H1 (cell line): ENCODE measurements at regions not wholly inside any gene's neighbourhood (a gene's known extent, or its start where the extent isn't known, plus 50 kb on each side); places are given as distances from the start of the nearest gene placed in this dataset.

Source experiments
- CTCF ChIA-PET: fragments of 300-600 bp; sonication (Branson Sonifier 250); formaldehyde crosslinking; loops from one replicate; lab custom pipeline; 2021; ENCODE audit not compliant: partially characterized antibody; lab: Charles Lee
- POLR2A ChIA-PET: fragments of 300-600 bp; sonication (Branson Sonifier 250); formaldehyde crosslinking; loops from one replicate; lab custom pipeline; 2021; ENCODE audit warnings: inconsistent platforms; ENCODE audit not compliant: partially characterized antibody; lab: Charles Lee
- DNase-seq, 2 experiments: peaks; one replicate each; pipeline versions ENCODE4 v3.0.0 to v3.0.0-alpha.2; 2010 to 2022; ENCODE audit warnings: low spot score in 2 of 2, low read depth in 1 of 2, mixed read lengths in 1 of 2
- FAIRE-seq: peaks from 2 replicates; lab custom pipeline; 2011; peaks lifted over from hg19 to GRCh38; lab: Jason Lieb, UNC
- H2AFZ ChIP-seq: 2 replicates; pipeline ENCODE4 v1.8.1; 2012; ENCODE audit warnings: low read length, inconsistent platforms
- H2AK5ac ChIP-seq: 2 replicates; pipeline ENCODE4 v1.6.1; 2013; ENCODE audit warnings: low read depth, low read length
- H2BK120ac ChIP-seq: replicated peaks from 2 replicates; pipeline ENCODE3; 2013; ENCODE audit warnings: low read depth, low read length, inconsistent platforms
- H2BK12ac ChIP-seq: 2 replicates; pipeline ENCODE4 v1.6.1; 2013; ENCODE audit warnings: low read depth, low read length
- H2BK15ac ChIP-seq: 2 replicates; pipeline ENCODE4 v1.6.1; 2013; ENCODE audit warnings: low read length
- H2BK20ac ChIP-seq: 2 replicates; pipeline ENCODE4 v1.6.1; 2013; ENCODE audit warnings: low read length
- H2BK5ac ChIP-seq: 2 replicates; pipeline ENCODE4 v1.6.1; 2013; ENCODE audit warnings: low read depth, low read length
- H3K14ac ChIP-seq: 2 replicates; pipeline ENCODE4 v1.6.1; 2013; ENCODE audit warnings: inconsistent platforms; ENCODE audit not compliant: insufficient read length
- H3K18ac ChIP-seq: 2 replicates; pipeline ENCODE4 v1.6.1; 2013; ENCODE audit warnings: low read length; ENCODE audit errors: extremely low read depth
- H3K23ac ChIP-seq: 2 replicates; pipeline ENCODE4 v1.6.1; 2013; ENCODE audit warnings: inconsistent platforms; ENCODE audit not compliant: insufficient read length
- H3K23me2 ChIP-seq: 2 replicates; pipeline ENCODE4 v1.6.1; 2013; ENCODE audit warnings: low read depth, low read length
- H3K27ac ChIP-seq: 2 replicates; pipeline ENCODE4 v1.6.1; 2011; ENCODE audit warnings: low read depth, low read length, inconsistent platforms
- H3K27me3 ChIP-seq, 4 experiments: replicated peaks in 1 of 4; 1 replicate in 1 of 4; 2 replicates in 3 of 4; pipeline versions ENCODE4 v1.6.1 to v1.8.1; 2011 to 2013; ENCODE audit warnings: low read length in 3 of 4, mild to moderate bottlenecking in 3 of 4, inconsistent platforms in 2 of 4, mixed read lengths in 2 of 4, moderate library complexity in 1 of 4; ENCODE audit not compliant: control insufficient read depth in 3 of 4, insufficient read depth in 3 of 4; ENCODE audit errors: extremely low read depth in 1 of 4
- H3K36me3 ChIP-seq, 4 experiments: 2 replicates each; pipeline versions ENCODE4 v1.6.1 to v1.8.1; 2011 to 2013; ENCODE audit warnings: mild to moderate bottlenecking in 4 of 4, low read length in 3 of 4, moderate library complexity in 2 of 4, control low read depth in 1 of 4, inconsistent platforms in 1 of 4; ENCODE audit not compliant: insufficient read depth in 4 of 4, control insufficient read depth in 2 of 4
- H3K4ac ChIP-seq: replicated peaks from 2 replicates; pipeline ENCODE3; 2013; ENCODE audit warnings: low read length, low read depth, mixed read lengths, inconsistent platforms; ENCODE audit not compliant: insufficient read length
- H3K4me1 ChIP-seq, 4 experiments: replicated peaks in 1 of 4; 1 replicate in 1 of 4; 2 replicates in 3 of 4; pipeline versions ENCODE4 v1.6.1 to v1.8.1; 2011 to 2013; ENCODE audit warnings: low read length in 3 of 4, inconsistent platforms in 2 of 4, mixed read lengths in 1 of 4; ENCODE audit not compliant: insufficient read depth in 4 of 4, control insufficient read depth in 3 of 4
- H3K4me2 ChIP-seq, 2 experiments: 2 replicates each; pipeline versions ENCODE4 v1.6.1 to v1.8.1; 2011 to 2013; ENCODE audit warnings: low read depth in 2 of 2, low read length in 2 of 2, control low read depth in 1 of 2, inconsistent platforms in 1 of 2, mild to moderate bottlenecking in 1 of 2; ENCODE audit not compliant: insufficient read depth in 1 of 2
- H3K4me3 ChIP-seq, 4 experiments: fragments of 200-600, 300-600 bp in 1 of 4; sonication (generic), shearing (Covaris generic), sonication (Bioruptor Twin) in 1 of 4; 2 replicates each; pipeline versions ENCODE4 v1.5.1 to v1.8.1; 2011 to 2016; ENCODE audit warnings: low read length in 4 of 4, low read depth in 3 of 4, control low read depth in 2 of 4, inconsistent platforms in 2 of 4, mild to moderate bottlenecking in 2 of 4, mixed read lengths in 1 of 4, moderate library complexity in 1 of 4; ENCODE audit not compliant: insufficient read depth in 2 of 4; ENCODE audit errors: extremely low read depth in 1 of 4
- H3K56ac ChIP-seq: replicated peaks from 2 replicates; pipeline ENCODE3; 2013; ENCODE audit warnings: low read depth, mild to moderate bottlenecking, mixed read lengths, low read length, inconsistent platforms; ENCODE audit not compliant: insufficient read length
- H3K79me1 ChIP-seq: 2 replicates; pipeline ENCODE4 v1.6.1; 2013; ENCODE audit warnings: low read depth, low read length, control low read depth
- H3K79me2 ChIP-seq, 2 experiments: 2 replicates each; pipeline versions ENCODE4 v1.6.1 to v1.8.1; 2012 to 2013; ENCODE audit warnings: low read length in 2 of 2, mild to moderate bottlenecking in 2 of 2, inconsistent platforms in 1 of 2; ENCODE audit not compliant: insufficient read depth in 2 of 2, control insufficient read depth in 1 of 2
- H3K9ac ChIP-seq, 4 experiments: replicated peaks in 1 of 4; 1 replicate in 1 of 4; 2 replicates in 3 of 4; pipeline versions ENCODE4 v1.6.1 to v1.8.1; 2011 to 2013; ENCODE audit warnings: low read depth in 3 of 4, low read length in 3 of 4, control low read depth in 2 of 4, mild to moderate bottlenecking in 2 of 4, moderate library complexity in 2 of 4, inconsistent platforms in 1 of 4; ENCODE audit errors: extremely low read depth in 1 of 4
- H3K9me3 ChIP-seq, 2 experiments: 2 replicates each; pipeline versions ENCODE4 v1.6.1 to v1.8.1; 2012 to 2013; ENCODE audit warnings: mild to moderate bottlenecking in 2 of 2, moderate library complexity in 2 of 2, control low read depth in 1 of 2, inconsistent platforms in 1 of 2, low read depth in 1 of 2, low read length in 1 of 2, mixed read lengths in 1 of 2; ENCODE audit not compliant: insufficient read depth in 2 of 2
- H4K20me1 ChIP-seq, 2 experiments: replicated peaks in 1 of 2; 2 replicates each; pipeline versions ENCODE3 to v1.8.1; 2011 to 2013; ENCODE audit warnings: inconsistent platforms in 2 of 2, low read length in 2 of 2, mild to moderate bottlenecking in 1 of 2; ENCODE audit not compliant: insufficient read depth in 2 of 2, control insufficient read depth in 1 of 2
- H4K5ac ChIP-seq: 2 replicates; pipeline ENCODE4 v1.6.1; 2013; ENCODE audit warnings: low read length, low read depth, mixed read lengths, inconsistent platforms; ENCODE audit not compliant: insufficient read length
- H4K8ac ChIP-seq: 2 replicates; pipeline ENCODE4 v1.8.0; 2013; ENCODE audit warnings: mild to moderate bottlenecking, moderate library complexity, low read length, inconsistent platforms; ENCODE audit not compliant: insufficient read depth; ENCODE audit errors: extremely low read depth
- H4K91ac ChIP-seq: replicated peaks from 2 replicates; pipeline ENCODE3; 2013; ENCODE audit warnings: low read length, mixed read lengths, inconsistent platforms; ENCODE audit not compliant: insufficient read length
- CBX8 ChIP-seq: fragments of 300-800, 300-1000 bp; sonication (generic); IDR thresholded peaks from 2 replicates; pipeline ENCODE4 v1.7.1; 2016; ENCODE audit warnings: low read depth, low read length, borderline replicate concordance
- CHD1 ChIP-seq: IDR thresholded peaks from 2 replicates; pipeline ENCODE4 v1.6.1; 2012; ENCODE audit warnings: low read depth, low read length, improper control_type of control experiment
- EGR1 ChIP-seq: IDR thresholded peaks from 2 replicates; pipeline ENCODE4 v1.6.1; 2011; ENCODE audit warnings: low read depth, low read length, borderline replicate concordance
- HDAC2 ChIP-seq, 2 experiments: fragments of 300-600 bp in 1 of 2; sonication (generic) in 1 of 2; IDR thresholded peaks; 2 replicates each; pipeline ENCODE4 v1.6.1; 2011 to 2012; ENCODE audit warnings: low read depth in 2 of 2, low read length in 2 of 2, mild to moderate bottlenecking in 2 of 2, moderate library complexity in 2 of 2, borderline replicate concordance in 1 of 2, inconsistent platforms in 1 of 2
- KDM4A ChIP-seq: IDR thresholded peaks from one replicate; pipeline ENCODE4 v1.7.1; 2012; ENCODE audit warnings: low read depth, mild to moderate bottlenecking, moderate library complexity, low read length, inconsistent platforms; ENCODE audit not compliant: severe bottlenecking
- MAFK ChIP-seq: IDR thresholded peaks from 2 replicates; pipeline ENCODE4 v1.6.1; 2012; ENCODE audit warnings: low read depth, mild to moderate bottlenecking, improper control_type of control experiment, low read length
- POLR2AphosphoS5 ChIP-seq: IDR thresholded peaks from 2 replicates; pipeline ENCODE4 v1.6.1; 2011; ENCODE audit warnings: low read depth, low read length
- POU5F1 ChIP-seq: IDR thresholded peaks from 2 replicates; pipeline ENCODE4 v1.6.1; 2011; ENCODE audit warnings: low read depth, mild to moderate bottlenecking, low read length, moderate library complexity
- SIN3A ChIP-seq, 2 experiments: IDR thresholded peaks in 1 of 2; conservative IDR thresholded peaks in 1 of 2; 2 replicates each; pipeline ENCODE4 v1.6.1; 2011 to 2012; ENCODE audit warnings: low read length in 2 of 2, improper control_type of control experiment in 1 of 2, low read depth in 1 of 2, mild to moderate bottlenecking in 1 of 2
- TBP ChIP-seq: IDR thresholded peaks from 2 replicates; pipeline ENCODE4 v1.6.1; 2011; ENCODE audit warnings: low read depth, low read length, improper control_type of control experiment
- WGBS, 2 experiments: shearing (Covaris generic) in 1 of 2; methylation state at CpG; one replicate each; pipeline versions ENCODE4 v1.1.6 to v1.1.7; 2013 to 2015; ENCODE audit warnings: low lambda C conversion rate in 2 of 2, mixed read lengths in 2 of 2, inconsistent platforms in 1 of 2, low coverage in 1 of 2, missing lambda C conversion rate in 1 of 2; ENCODE audit not compliant: insufficient replicate concordance in 2 of 2, insufficient coverage in 1 of 2, insufficient read length in 1 of 2; ENCODE audit errors: extremely low coverage in 1 of 2, missing lambda C conversion rate in 1 of 2; 5-methylcytosine and 5-hydroxymethylcytosine counted together

DNA sequence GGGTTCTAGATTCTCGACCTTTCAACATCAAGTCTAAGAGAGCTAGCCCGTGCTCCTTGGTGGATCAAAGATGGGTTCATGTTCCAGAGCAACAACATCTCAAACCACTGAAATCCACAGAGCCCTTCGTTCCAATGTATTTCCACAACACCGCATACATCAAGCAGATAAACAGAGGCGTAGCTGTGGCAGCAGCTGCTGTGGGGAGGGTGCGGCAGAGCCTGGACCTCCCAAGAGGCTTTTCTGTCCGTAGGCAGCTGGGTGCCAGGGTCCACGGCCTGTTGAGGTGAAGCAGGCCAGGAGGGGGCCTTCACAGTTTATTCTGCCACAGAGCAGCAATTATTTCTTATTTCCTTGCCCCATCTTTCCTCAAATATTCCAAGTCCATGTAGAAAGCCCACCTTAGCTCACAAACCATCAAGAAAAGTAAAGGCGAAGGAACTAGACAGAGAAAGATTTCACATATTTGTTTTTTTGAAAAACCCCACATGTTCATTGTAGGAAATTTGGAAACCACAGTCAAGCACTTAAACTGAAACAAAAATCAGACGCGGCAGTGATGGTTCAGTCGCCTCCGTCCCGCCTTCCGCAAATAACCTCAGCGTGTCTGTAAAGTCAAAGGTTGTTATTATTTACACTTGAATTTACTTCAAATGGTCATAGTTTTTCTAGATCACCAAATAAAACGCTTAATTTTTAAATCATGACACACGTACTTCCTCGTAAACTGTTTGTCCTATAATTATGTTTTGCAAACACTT, 144.6 kb upstream of the FOXF1 start:
- H2AK5ac ChIP-seq: no peak overlapping the region
- no peak for FAIRE-seq

More for the DNA sequence above, 144.6 kb upstream of the FOXF1 start:
- Histone ChIP-seq H4K5ac (no peak overlapping the region), H4K8ac (no peak overlapping the region), H3K27me3 (no peaks in the 10 kb centered on the region), H3K27ac (no peak overlapping the region), H3K79me1 (no peaks in the 10 kb centered on the region), H3K23ac (no peak overlapping the region), H3K56ac (no peak overlapping the region), H2BK120ac (no peak overlapping the region), H3K18ac (no peak overlapping the region), H2BK20ac (no peak overlapping the region), H3K4ac (no peak overlapping the region), H3K36me3 (no peaks in the 10 kb centered on the region), H3K14ac (no peak overlapping the region), H2BK12ac (no peak overlapping the region), H3K4me3 (no peak overlapping the region), H3K4me2 (no peak overlapping the region), H4K91ac (no peak overlapping the region), H3K79me2 (no peaks in the 10 kb centered on the region), H3K9ac (no peak overlapping the region), H2BK15ac (no peak overlapping the region), H2BK5ac (no peak overlapping the region), H3K23me2 (no peaks in the 10 kb centered on the region), H3K9me3 (no peaks in the 10 kb centered on the region), H2AFZ (no peak overlapping the region), H4K20me1 (no peaks in the 10 kb centered on the region), H3K4me1 (peaks cover 4 to 14% (median 5%) of the 10 kb centered on the region in 4 experiments)
- CTCF ChIA-PET: interaction anchor here (1.7 kb wide), 1 partner anchor 152 kb away, joined by 6 read pairs; no protein-coding TSS in a partner anchor
- no peak for DNase-seq
- 87% methylated on average over 19 of the region's 19 CpGs; no CpG with 5 or more reads in 1 of the 2 experiments for WGBS, 2 experiments
- POLR2A ChIA-PET: no interaction called here
- TF ChIP-seq CBX8 (no peak), KDM4A (no peak), CHD1 (no peak), SIN3A (conservative IDR thresholded peaks at IDR 0.05 in 1 of 2, IDR thresholded peaks at IDR 0.05 in 1 of 2; ENCODE audit: low read depth in 1 of 2, low read length in 2 of 2) (no peak), EGR1 (no peak), HDAC2 (IDR thresholded peaks at IDR 0.05; ENCODE audit: borderline replicate concordance in 1 of 2, low read depth in 2 of 2, low read length in 2 of 2) (no peak), POU5F1 (no peak), POLR2AphosphoS5 (no peak), MAFK (no peak), TBP (no peak)
